ENCODE measurements at regions not wholly inside any gene's neighbourhood (a gene's known extent, or its start where the extent isn't known, plus 50 kb on each side); places are given as distances from the start of the nearest gene placed in this dataset.

- Histone ChIP-seq H3K36me3 (no peaks in the 10 kb centered on the region), H3K27me3 (no peaks in the 10 kb centered on the region), H3K4me1 (no peaks in the 10 kb centered on the region), H3K9me3 (no peaks in the 10 kb centered on the region), H3K4me3 (ENCODE audit: low read depth, low read length) (no peak overlapping the region)
- TF ChIP-seq CTCF (IDR thresholded peaks at IDR 0.05; ENCODE audit: low read depth, low read length): no peak
- DNase-seq: no peak
Measured at GRCh38 chr3:164155400-164155799, 922.9 kb downstream of the SI start.

- no peak for DNase-seq
- no peak for TF ChIP-seq CTCF (IDR thresholded peaks at IDR 0.05; ENCODE audit: low read depth, low read length)
- Histone ChIP-seq H3K4me1 (no peaks in the 10 kb centered on the region), H3K4me3 (ENCODE audit: low read depth, low read length) (no peak overlapping the region), H3K9me3 (no peaks in the 10 kb centered on the region), H3K36me3 (no peaks in the 10 kb centered on the region), H3K27me3 (no peaks in the 10 kb centered on the region)
Measured at GRCh38 chr3:164144824-164145223, 933.5 kb downstream of the SI start.

- Histone ChIP-seq H3K27me3 (no peaks in the 10 kb centered on the region), H3K9me3 (no peaks in the 10 kb centered on the region; the same call in 1 of the 2 replicates), H3K36me3 (no peaks in the 10 kb centered on the region), H3K4me1 (no peaks in the 10 kb centered on the region), H3K4me3 (ENCODE audit: low read depth, low read length) (no peak overlapping the region)
- TF ChIP-seq CTCF (IDR thresholded peaks at IDR 0.05; ENCODE audit: low read depth, low read length): no peak
- no peak for DNase-seq
Measured at GRCh38 chr3:164132878-164133277, 945.4 kb downstream of the SI start.

- no peak for DNase-seq
- TF ChIP-seq CTCF (IDR thresholded peaks at IDR 0.05; ENCODE audit: low read depth, low read length): no peak
- Histone ChIP-seq H3K27me3 (no peaks in the 10 kb centered on the region), H3K4me1 (no peaks in the 10 kb centered on the region), H3K36me3 (no peaks in the 10 kb centered on the region), H3K4me3 (ENCODE audit: low read depth, low read length) (no peak overlapping the region), H3K9me3 (0 out of 2 replicates have a peak, but pooled peaks cover 2% of the 10 kb centered on the region)
Measured at GRCh38 chr3:164113371-164114332, 964.6 kb downstream of the SI start.

GRCh38 chr3:164096352-164096751, 981.9 kb downstream of the SI start:
- H3K9me3 ChIP-seq: no peaks in the 10 kb centered on the region
- H3K4me1 ChIP-seq: no peaks in the 10 kb centered on the region
- no peak for DNase-seq
- no peak overlapping the region for H3K4me3 ChIP-seq (ENCODE audit: low read depth, low read length)
- TF ChIP-seq CTCF (IDR thresholded peaks at IDR 0.05; ENCODE audit: low read depth, low read length): no peak
- no peaks in the 10 kb centered on the region for H3K36me3 ChIP-seq
- no peaks in the 10 kb centered on the region for H3K27me3 ChIP-seq

GRCh38 chr3:164095949-164096348, 982.3 kb downstream of the SI start:
- TF ChIP-seq CTCF (IDR thresholded peaks at IDR 0.05; ENCODE audit: low read depth, low read length): no peak
- H3K9me3 ChIP-seq: no peaks in the 10 kb centered on the region
- no peaks in the 10 kb centered on the region for H3K4me1 ChIP-seq
- H3K4me3 ChIP-seq (ENCODE audit: low read depth, low read length): no peak overlapping the region
- no peaks in the 10 kb centered on the region for H3K27me3 ChIP-seq
- no peaks in the 10 kb centered on the region for H3K36me3 ChIP-seq
- DNase-seq: no peak

Measured in BE2C (cell line).